ENCODE measurements at regions not wholly inside any gene's neighbourhood (a gene's known extent, or its start where the extent isn't known, plus 50 kb on each side); places are given as distances from the start of the nearest gene placed in this dataset.

DNA sequence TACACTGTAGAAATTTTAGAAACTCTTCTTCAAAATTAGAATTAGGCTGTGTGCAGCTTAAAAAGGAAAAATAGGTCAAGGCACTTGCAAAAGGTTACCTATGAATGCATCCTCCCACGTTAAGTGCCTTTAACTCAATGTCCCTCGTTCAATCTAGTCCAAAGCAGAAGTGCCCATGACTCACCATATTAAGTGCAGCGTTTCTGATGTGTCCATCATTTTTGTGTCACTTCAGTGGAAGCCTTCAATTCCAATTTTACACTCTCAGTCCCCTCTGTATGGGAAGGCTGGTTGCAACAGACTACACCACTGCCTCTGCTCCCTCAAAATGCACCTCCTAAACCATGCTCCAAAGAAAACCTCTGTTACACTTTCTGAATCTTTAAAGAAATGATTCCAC, 53.4 kb downstream of the FOXB1 start:
- no peak for DNase-seq

DNA sequence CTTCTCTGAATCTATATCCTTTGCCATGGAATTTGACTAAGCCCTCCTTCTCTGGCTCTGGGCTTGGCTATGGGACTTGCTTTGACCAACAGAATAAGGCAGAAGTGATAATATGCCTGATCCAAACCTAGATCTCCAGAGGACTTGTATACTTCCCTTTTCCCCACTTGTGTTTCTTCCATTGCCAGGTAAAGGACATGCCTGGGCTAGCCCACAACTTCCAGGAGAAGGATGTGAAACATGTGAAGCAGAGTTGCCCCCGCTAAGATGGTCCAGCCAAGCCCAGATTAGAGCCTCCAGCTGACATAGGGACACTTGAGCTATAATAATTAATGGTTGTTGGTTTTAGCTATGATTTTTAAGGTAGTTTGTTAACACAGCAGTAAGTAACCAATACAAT, 55.1 kb downstream of the FOXB1 start:
- DNase-seq: no peak

DNA sequence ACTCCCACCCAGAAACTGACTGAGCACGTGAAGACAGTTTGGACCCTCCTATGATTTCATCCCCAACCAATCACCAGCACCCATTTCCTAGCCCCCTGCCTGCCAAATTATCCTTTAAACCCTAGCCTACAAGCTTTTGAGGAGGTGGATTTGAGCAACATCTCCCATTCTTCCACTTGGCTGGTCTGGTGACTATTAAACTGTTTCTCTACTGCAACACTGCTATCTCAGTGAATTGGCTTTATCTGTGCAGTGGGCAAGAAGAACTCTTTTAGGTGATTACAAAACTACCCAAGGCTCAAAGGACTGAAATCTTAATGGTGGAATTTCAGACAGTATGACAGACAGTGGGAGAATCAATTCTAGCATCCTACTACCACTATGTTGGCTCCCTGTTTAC, 57.6 kb downstream of the FOXB1 start:
- DNase-seq: no peak

DNA sequence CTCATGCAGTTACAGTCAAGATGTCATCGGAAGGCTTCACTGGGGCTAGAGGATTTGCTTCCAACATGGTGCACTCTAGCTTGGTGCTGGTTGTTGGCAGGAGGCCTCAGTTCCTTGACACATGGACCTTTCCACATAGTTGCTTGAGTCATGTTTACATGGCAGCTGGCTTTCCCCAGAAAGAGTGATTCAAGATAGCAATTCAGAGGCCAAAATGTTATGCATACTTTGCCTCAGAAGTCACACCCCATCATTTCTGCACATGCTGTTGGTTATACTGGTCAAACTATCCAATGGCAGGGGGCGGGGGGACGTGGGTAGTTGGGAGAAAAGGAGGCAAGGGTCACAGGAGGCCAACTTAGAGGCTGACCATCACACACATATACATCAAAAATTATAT, 58.7 kb downstream of the FOXB1 start:
- no peak for DNase-seq

DNA sequence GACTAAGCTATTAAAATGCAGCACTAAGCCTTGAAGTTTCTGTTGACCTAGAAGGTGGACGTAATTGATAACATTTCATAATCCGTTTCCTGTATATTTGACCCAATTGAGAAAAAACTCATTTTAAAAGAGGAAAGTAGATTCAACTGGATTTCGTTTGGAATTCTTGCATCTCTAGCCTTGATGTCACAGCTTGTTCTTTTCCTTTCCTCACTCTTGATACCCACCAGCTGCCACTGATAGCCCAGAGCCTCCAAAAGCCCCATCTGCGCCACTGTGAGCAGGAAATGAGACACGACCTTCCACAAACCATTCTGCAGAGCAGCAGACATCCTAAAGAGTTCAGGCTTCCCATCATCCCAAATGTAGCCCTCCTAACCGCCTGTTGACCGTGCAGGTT, 61.8 kb downstream of the FOXB1 start:
- DNase-seq: no peak

DNA sequence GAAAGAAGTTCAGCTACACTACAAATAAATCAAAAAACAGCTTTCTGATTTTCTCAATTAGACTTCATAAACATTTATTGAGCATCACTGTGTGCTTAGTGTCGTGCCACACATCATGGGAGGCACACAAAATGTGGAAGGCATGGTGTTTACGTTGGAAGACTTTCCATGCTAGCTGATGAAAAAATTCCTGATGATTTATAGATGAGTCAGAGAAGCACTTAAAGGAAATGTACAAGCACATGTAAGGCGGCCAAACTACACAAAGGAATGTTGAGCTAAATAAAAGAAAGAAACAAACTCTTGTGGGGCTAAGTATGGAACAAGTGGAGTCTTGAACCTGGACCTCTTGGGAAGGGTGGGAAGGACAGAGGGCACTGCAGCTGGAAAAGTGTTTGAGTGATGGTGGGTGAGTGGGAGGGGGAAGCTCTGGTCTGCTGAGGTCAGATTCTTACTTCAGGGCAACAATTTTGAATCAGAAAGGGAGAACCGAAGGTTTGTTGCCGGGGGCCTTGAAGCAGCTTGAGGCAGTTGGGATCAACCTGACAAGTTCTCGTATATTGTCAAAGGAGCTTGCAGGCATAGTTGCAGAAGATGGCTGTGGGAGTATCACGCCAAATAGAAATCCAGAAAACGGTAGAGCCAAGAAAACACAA, 66.9 kb downstream of the FOXB1 start:
- DNase-seq: no peak

DNA sequence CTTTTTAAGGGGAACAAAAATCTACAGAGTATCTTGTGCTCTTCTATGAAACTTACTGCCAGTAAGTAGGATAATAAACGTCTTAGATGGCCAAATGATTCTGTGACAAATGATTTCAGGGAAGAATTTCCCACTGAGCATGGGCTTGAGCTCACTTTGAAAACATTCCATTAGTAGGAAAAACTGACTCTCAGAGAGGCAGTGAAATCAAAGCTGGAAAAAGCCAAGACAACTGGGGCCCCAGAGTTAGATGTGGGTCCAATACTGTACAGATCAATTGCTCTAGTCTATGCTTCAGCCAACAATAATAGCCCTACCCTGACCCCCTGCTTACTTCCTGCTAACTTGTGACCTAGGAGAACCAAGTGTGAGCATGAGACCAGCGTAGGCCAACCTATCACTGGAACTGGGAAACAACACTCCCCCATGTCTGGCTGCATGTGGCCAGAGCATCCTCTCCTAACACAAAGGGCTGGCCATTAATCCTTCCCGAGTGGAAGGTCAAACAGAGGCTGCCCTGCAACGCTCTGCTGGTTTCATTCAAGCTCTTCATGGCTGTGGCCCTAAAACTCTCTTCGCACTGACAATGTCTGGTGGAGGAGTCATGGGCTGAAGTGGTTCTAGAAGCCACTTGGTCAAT, 68.8 kb downstream of the FOXB1 start:
- no peak for DNase-seq

DNA sequence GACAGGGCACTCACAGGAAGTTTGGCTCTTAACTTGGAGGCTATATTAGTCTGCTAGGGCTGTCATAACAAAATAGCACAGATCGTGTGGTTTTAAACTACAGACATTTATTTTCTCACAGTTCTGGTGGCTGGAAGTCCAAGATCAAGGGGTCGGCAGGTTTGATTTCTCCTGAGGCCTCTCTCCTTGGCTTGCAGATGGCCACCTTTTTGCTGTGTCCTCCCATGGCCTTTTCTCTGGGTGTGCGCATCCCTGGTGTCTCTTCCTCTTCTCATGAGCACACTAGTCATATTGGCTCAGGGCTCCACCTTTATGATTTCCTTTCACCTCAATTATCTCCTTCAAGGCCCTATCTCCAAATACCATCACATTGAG, 69.3 kb downstream of the FOXB1 start:
- DNase-seq: no peak

DNA sequence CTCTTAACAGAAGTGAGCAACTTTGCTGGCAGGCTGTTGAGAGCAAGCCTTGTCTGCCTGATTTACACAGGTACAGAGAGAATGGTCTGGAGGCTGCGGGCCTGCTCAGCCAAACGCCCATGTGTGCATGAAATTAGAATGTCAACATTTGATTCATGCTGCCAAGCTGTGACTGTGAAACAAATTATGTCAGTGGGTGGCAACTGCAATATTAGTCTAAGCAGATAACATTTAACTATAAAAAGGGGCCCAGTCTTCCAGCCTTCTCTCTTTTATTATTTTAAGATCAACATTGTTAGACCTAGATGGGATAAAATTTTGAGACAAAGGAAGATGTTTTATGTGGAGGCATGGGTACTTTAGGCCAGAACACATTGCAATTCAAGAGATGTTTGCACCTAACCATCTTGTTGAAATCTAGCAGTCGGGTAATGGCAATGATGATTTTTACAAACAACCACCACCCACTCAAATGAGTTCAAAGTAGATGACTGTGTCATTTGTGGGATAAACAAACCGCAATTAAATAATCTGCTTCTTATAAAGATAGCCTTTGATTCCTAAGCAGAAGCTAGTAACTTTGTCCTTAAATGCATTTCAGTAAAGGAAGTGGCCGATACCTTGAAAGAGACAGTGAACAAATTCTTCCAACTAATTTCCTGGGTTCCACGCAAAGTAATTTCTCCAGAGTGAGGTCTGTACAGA, 70.2 kb downstream of the FOXB1 start:
- DNase-seq: no peak

DNA sequence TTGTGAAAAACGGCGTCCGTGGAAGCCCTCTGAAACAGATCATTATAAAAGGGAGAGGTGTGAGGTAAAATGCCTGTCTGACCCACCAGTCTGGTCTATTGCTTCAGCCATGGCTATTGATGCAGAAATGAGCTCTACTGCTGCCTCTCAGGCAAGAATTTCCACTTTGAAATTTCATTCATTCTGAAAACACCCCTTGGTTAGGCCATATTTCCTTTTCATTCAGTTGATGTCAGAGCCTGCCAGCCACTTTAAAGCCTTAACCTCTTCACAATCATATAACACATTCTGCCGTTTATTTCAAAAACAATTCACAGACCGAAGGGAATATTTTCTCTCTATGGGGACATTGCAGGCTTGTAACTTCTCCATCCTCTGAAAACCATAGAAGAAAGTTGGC, 71.9 kb downstream of the FOXB1 start:
- no peak for DNase-seq

DNA sequence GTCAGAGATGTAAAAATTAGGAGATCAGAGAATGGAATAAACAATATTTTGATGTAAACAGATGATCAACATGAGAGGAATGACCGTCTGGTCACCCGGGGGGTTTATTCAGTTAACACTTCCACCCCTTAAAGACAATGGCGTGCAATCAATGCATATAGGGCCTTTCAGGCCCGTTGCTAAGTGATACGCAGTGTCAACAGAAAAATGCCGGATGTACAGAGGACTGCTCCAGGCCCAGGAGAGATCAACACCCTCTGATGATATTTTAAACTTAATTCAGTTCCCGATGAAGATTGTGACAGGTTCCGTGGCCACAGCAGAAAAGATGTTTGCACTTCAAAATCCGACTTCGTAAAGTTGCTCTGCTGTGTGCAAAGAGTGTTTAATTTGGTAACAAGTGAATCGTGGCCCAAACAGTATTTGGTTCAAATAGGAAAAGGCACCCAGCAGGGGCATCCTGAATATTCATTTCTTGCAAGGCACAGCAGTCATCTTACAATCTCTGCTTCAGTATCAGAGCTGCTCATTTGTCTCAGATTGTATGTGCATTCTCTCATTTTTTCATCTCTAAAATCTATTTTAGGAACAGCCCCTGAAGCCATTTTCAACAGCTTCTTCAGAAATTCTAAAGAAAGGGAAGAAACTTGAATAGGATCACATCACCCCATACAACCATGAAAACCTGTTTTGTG, 72.6 kb downstream of the FOXB1 start:
- no peak for DNase-seq

DNA sequence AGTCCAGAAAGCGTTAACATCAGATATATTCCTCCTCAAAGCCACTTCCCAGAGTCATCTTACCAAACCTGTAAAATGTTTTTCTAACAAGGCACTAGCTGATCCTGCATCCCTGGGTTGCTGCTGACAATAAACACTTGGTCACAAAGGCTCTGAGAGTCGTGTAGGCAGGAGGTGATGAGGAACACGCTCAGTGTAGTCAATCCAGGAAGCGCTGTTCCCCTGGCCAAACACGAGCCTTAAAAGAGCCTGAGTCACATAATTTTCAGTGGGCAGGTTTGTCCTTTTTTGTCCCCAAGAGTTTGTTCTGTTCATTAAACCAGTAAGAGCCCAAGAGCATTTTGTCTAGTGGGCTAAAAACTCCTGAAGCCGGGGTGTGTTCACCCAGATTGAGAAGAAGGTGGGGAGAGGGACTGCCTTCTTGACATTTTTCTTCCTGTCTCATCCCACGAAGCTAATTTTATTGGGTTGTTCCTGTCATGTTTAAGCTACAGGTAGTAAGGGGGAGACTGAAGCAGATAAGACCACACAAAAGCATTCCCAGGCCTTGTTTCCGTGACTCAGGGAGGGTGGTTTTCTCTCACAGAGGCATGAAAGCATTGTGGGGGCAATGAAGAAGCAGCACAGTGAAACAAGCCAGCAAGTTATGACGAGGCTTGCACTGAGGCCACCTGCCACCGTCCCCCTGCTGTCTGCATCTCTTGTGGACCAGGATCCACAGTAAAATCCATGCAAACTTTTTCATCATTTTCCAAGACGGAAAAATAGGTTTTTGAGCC, 73.7 kb downstream of the FOXB1 start:
- DNase-seq: no peak

DNA sequence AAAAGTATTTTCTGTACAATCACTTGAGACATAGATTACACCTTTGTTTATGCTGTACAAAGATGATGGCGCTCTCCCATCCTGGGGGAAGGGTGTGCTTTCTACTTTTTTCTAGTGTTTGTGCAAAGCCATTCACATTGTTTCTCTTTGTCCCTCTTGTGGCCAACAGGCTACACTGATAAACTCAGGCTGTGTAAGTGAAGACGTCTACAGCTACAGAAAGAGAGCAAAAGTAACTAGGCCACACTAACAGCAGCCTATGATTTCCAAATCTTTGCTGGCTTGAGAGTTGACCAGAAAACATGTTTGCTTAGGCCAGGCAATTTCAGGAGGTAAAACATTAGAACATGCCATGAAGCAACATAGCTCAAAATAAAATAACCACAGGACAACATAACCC, 75.1 kb downstream of the FOXB1 start:
- DNase-seq: no peak

DNA sequence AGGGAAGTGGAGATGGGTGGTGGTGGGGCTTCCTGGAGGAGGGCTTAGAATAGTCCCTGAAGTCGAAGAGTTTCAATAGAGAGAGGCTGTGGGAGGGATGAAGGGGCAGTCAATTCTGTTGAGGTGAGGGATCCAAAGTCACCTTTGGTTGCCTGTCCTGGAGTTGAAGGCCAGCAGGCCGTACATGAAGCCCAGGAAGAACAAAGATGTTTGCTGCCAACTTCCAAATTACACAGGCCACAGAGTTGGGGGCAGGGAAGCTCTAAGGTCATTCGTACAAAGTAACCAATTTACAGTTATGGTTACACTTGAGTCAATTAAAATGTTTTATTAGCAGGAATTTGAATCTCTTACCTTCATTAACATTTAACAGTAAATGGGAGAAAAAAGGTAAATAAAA, 77.9 kb downstream of the FOXB1 start:
- DNase-seq: no peak

DNA sequence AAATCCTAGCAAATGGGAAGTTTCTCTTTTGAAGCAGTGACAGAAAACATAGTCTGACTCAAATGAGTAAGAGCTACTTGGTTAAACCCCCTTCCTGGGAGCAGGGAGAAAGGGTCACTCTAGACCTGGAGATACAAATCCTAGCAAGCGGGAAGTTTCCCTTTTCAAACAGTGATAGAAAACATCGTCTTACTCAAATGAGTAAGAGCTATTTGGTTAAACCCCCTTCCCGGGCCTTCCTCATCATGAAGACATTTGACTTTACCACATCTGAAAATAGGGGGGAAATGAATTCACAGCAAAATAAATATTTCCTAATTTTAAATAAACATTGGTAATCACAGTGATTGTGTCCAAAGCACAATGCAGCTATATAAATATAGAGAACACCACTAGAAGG, 79.2 kb downstream of the FOXB1 start:
- DNase-seq: no peak

DNA sequence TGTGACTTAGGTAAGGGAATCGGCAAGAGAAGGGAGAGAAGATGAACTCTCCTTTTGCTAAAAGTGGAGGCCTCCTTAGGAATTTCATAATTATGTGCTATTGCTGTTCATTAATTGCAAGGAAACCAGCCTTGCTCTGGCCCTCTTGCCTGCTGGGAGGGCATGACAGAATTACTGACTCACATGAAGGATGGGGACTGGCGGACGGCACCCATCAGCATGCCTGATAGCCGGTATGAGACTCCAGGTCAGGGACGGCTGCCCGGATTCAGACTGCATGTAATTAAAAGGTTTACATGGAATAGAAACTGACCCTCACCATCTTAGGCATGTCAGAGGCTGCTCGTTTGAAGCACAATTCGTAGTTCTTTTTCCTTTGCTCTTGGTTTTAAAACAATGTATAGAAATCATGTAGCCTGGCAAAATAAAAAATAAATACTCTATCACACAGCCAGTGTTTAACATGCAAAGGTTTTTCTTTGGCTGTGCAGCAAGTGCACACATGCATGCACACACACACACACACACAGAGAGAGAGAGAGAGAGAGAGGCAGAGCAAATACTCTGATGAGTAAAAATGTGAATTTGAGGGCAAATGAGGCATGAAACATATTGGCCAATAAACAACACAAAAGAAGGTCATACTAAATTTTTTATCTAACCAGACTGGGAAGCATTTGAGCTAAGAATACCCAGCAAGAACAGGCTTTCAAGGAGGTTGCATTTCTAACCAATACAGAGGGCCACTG, 82.7 kb downstream of the FOXB1 start:
- DNase-seq: no peak

DNA sequence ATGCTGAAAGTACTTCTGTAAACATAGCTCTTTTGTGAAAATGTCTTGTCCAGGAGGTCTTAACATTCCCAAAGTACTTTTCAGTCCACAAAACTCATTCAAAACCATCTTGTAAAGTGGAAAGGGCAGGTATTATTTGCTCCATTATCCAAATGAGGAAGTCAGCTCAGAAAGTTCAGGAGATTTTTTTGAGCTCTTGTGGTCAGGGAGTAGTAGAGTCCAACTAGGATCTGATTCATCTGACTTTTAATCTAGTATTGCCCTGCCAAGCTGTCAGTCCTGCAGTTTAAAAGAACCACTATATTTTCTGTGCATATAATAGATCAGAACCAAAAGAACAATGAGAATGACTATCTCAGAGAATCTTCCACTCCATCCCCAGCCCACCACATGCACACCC, 83.5 kb downstream of the FOXB1 start:
- no peak for DNase-seq

DNA sequence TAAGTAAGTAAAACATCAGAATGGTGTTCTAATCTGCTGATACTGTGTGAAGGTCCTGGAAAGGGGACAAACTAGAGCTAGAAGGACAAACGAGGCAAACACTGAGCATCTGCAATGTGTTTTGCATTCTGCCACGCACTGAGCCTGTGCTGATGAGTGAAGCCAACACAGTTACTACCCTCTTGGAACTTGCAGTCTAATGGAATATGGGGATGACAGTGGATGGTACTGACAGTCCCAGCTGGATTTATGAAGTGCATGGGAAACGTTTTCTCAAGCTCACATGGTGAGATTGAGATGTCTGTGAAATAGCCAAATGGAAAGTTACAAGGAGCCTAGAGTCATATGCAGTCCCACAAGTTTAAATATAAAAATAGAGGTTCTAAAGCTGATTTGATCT, 86.6 kb downstream of the FOXB1 start:
- no peak for DNase-seq

DNA sequence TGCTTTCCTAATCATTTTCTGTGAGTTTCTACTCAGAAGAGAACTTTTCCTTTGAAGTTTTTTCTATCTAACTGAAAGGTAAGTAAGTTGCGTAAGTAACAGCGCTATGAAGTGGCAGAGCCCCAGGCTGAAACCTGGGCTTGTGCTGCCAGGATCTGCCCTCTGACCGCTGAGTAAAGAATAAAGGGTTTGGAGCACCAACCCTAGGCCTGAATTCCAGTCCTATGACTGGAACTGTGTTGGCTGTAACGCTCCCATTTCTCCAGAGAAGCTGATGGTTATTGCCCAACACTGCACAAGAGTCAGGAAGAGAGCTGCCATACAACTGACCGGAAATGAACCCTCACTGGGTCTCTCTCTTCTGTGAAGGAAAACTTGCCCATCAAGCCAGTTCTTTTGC, 87.0 kb downstream of the FOXB1 start:
- no peak for DNase-seq

DNA sequence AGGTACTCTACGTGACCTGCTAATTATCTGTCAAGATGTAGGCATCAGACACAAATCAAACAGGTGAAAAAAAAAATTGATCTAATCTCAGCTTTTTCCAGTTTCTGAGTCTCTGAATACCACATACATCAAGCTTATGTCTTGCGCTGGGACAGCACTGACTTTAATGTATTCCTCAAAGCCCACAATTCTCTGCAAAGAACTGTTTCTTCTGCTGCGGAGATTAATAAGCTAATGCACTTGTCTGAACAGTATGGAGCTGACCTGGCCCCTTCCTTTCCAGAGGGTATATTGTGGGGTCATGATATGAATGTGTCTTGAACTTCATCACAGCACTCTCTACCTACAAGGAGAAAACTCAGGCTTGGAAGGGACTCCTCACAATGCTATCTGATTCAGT, 87.8 kb downstream of the FOXB1 start:
- no peak for DNase-seq

DNA sequence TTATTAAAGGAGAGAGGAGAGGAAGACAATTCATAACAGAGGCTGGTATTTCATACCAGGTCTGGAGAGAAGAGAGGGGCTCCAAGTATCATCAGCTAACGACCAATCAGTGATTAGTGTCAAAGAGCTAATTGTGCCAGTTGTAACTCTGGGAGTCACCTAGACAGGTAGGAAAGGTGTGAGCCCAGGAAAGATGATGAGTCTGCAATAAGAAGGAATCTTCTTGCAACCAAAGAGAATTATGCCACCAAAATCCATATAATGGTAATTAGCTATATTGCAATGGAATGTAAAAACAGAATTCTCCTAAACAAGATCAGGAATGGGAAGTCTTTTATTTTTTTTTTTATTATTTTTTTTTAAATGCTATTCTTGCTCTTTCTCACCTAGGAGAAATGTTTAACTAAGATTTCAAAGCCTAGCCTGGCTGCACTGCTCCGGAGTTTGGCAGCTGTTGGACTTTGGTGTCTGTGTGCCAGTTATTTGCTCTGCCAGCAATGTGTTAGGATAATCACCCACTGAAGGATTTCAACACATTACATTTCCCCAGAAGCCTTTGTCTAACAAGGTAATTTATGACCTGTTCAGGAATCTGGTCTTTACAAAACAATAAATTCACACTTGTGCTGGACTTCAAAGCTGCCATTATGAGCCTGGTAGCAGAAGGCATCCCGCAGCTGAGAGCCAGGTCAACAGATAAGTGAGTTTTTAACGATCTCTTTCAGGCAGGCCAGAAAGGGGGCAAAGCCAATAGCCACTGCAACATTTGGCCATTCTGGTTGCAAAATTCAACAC, 89.4 kb downstream of the FOXB1 start:
- no peak for DNase-seq

DNA sequence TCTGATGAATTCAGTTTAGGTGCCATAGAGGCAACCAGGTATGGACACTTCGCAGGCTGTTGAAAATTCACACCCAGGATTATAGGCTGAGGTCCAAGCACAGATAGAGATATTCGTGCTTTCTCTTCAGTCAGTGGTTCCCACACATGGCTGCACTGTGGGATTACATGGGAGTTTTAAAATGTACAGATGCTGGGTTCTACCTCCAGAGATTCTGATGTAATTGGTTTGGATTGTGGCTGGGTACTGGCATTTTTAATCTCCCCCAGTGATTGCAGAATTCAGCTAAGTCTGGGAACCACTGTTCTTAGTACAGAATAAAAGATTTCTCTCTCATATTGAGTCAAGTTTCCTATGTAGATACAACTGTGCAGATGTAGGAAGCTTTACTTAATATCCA, 91.6 kb downstream of the FOXB1 start:
- DNase-seq: no peak

Data from stimulated activated CD4-positive, alpha-beta T cell treated with anti-CD3 and anti-CD28 coated beads, Interleukin-4, amount 100 ng/mL, for 1 hour (primary cell).